GM18868 (cell line): ENCODE measurements at regions not wholly inside any gene's neighbourhood (a gene's known extent, or its start where the extent isn't known, plus 50 kb on each side); places are given as distances from the start of the nearest gene placed in this dataset.
A peak's percentile ranks its signal among the peaks of the same experiment; 100 is the strongest.
"Not testable (repeated sequence)": the region's sequence is repeated elsewhere in the genome, so short reads cannot be mapped to it uniquely, and the experiment has no call there.

Experiments
- ATAC-seq: cut with Tn5 transposase; IDR thresholded peaks from one replicate; pipeline ENCODE4 v1.9.1; 2021; ENCODE audit warnings: mild to moderate bottlenecking, moderate library complexity; ENCODE audit not compliant: unreplicated experiment

DNA sequence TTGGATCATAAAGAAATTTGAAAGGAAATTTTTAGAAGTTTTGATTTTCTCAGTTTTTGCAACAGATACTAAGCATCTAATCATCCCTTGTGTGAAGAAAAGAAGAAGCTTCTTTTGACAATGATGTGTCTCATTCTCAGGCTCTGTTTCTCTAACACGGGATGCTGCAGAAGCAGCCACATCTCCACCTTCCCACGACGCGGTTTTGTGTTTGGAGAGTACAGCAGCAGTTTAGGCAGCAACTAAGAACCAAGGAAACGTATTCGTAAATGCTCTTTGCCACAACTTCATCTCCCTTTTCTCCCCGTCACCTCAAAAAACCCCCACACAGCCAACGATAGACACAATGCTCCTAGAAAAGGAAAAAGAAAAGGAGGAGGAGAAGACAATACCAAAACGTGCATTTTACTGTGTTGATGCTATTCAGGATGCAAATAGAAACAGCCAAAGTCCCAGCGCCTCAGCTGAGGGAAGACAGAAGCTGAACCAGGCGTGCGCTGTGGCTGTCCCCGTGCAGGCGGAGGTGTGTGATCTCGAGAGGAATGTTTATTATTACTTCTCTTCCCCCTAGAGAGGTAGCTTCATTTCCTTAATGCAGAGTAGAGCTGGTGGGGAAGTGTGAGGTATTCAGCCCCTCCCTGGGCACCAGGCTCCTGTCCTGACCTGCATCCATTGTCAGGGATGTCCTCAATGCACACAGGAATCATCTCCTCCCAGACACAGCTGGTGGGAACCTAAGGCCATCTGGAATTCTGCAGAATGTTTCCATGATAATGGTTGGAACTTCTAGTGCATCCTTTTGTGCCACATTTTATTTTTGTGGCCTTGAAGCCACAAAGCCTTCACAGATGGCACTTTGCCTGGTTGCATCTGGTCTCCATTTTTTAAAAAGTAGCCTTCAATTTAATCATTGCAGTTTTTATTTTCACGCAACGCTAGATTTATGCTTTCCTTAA lies 174.6 kb upstream of the KLF6 start:
- ATAC-seq = no peak

GRCh38 chr10:3958472-3958996 lies 173.5 kb upstream of the KLF6 start:
- no peak for ATAC-seq

DNA sequence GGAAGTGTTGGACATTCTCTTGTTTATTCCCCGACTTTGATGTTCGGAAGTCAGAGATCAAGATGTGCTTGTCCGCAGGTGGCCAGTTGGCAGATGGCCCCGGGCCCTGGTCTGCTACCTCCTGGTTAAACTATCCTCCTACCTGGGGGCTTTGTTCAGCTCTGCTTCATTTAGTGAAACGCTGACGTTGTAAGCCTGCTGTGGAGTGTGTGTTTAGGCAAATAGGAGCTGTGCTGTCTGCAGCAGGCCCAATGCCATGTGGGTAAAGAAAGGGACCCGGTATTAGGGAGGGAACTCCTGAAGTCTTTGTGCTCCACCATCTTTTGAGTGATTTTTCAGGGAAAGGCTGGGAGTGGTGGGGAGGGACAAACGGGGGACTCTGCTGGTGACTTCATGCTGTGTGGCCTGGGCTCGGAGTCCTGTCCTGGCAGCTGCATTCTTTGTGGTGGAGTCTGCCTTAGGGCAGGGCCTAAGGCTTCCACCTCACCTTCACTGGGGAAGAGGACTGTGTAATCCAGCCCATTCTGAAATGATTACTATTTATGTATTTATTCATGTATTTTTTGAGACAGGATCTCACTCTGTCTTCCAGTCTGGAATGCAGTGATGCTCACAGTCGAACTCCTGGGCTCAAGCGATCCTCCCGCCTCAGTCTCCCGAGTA lies 171.1 kb upstream of the KLF6 start:
- ATAC-seq = no peak

GRCh38 chr10:3955493-3955892 lies 170.5 kb upstream of the KLF6 start:
- ATAC-seq = no peak

- no peak for ATAC-seq
Measured at GRCh38 chr10:3954615-3955014, 169.6 kb upstream of the KLF6 start.

DNA sequence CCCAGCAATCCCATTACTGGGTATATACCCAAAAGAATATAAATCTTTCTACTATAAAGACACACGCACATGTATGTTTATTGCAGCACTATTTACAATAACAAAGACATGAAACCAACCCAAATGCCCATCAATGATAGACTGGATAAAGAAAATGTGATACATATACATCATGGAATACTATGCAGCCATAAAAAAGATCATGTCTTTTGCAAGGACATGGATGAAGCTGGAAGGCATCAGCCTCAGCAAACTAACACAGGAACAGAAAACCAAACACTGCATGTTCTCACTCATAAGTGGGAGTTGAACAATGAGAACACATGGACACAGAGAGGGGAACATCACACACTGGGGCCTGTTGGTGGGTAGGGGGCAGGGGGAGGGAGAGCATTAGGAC lies 169.0 kb upstream of the KLF6 start:
- ATAC-seq = not testable (repeated sequence)

- ATAC-seq = no peak
Measured at GRCh38 chr10:3951993-3952392, 167.0 kb upstream of the KLF6 start.

DNA sequence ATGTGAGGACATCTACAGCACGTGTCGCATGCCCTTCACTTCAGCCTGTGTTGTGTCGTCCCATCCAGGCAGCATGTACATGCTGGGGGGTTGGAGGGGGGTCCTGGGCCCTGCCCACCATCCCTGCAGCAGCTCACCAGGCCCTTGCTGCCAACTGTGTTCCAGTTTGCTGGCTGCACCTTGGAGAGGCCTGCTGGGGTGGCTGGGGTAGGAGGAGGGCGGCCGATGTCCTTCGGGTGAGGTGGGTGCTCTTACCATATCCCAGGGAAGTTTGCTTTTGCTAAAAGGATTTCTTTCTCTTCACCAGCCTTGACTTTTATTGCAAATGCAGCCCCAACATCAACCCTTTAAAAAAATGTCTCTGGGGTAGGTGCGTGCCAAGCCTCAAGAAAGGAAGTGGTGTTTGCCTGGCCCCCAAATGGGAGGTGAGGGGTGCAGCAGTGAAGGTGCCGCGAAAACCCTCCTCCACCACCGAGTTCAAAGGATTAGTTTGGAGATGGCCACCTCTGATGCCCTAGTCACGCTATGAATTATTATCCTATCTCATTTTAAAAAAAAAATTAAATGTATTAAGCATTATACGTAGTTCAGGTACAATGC lies 165.8 kb upstream of the KLF6 start:
- ATAC-seq = no peak

DNA sequence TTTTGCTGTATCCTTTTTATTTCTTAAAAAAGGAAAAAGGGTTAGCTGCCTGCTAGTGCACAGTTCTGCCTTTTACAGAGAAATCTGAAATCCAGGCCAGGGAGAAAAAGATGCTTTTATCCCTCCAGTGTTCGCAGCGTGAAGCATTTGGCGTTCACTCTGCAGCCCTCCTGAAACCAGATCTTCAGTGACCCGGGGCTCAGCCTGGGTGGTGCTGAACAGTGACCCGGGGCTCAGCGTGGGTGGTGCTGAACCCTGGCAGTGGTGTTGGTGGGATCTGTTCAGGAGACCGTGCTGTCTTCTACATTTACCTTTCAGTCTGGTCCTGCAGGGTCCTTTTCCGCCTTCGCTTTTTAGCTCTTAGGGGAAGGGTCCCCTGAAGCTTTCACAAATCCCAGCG lies 164.7 kb upstream of the KLF6 start:
- no peak for ATAC-seq

DNA sequence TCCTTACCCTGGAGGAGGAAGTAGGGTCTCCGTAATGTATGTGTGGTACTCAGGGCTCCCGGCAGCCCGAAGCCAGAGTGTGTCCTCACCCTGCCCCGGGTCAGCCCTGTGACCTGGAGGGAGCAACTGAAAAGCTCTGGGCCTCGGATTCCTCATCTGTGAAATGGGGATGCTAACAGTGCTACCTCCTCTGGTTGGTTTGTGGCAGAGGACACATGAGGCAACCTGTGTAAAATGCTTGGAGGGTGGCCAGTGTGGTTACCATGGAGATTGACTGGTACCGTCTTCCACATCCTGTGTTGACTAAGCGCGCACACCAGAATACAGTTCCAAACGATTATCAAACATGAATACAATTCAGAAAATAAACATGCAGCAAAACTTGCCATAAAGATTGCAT lies 163.8 kb upstream of the KLF6 start:
- peak; percentile 58 for ATAC-seq

DNA sequence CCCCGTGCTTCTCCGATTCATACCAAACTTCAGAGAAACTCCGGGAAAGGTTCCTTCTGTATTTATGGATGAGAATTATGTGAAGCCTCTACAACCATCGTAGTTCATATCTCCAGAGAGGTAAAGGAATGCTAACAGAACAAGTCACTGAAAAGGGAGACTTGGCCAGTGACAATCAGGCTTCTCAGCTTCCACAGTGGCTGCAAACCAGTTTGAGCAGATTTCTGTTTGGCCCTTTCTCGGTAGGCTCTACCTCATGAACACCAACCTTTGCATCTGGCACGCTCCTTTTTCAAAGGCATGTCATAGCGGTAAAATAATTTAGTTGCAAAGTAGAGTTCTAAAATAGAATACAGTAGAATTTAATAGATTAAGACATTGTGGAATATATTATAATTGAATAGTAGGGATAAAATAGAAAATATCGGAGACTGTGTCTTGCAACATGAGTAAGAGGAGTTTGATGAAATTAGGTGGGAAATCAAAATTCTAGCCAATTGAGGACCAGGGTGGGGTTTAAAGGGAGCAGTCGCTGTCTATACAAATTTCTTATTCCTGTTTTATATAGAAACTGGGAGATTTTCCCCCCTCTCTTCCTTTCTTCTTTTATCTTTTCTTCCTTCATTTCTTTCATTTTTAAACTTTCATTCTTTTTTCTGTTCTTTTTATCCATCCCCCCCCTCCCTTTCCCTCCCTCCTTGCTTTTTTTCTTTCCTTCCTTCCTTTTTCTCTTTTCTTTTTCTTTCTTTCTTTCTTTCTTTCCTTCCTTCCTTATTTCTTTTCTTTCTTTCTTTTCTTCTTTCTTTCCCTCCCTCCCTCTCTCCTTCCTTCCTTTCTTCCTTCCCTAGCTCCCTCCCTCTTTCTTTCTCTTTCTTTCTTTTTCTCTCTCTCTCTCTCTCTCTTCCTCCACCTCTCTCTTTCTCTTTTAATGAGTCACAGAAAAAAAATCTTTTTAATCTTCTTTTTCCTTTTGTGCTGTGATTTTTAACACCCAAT lies 161.5 kb upstream of the KLF6 start:
- ATAC-seq = no peak

GRCh38 chr10:3945026-3945425 lies 160.0 kb upstream of the KLF6 start:
- ATAC-seq = no peak

- ATAC-seq = no peak
Measured at GRCh38 chr10:3944591-3944990, 159.6 kb upstream of the KLF6 start.

- ATAC-seq = no peak
Measured at GRCh38 chr10:3943695-3944257, 158.8 kb upstream of the KLF6 start.

DNA sequence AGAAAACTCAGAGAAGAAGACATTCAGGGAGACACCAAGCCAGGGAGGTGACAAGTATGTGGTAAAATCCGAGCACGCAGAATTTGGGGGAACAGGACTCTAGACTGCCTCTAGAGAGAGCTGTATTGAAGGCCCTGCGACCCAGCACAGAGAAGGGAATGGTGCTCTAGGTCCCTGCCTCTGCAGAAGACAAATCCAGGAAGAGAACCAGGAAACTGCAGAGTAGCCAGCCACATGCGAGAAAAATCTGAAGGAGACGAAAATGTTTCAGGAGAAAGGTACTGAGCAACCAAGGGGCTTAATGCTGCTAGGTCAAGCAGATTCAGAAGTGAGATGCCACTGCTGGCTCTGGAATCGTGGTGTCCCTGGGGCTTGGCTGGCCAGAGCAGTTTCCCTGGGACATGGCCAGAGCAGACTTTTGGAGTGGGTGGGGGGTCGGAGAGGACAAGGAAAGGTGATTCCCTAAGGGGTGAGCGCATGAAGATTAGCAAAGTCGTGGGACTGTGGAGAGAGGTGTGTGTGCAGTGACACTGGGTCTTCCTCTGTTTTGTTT lies 158.0 kb upstream of the KLF6 start:
- no peak for ATAC-seq

DNA sequence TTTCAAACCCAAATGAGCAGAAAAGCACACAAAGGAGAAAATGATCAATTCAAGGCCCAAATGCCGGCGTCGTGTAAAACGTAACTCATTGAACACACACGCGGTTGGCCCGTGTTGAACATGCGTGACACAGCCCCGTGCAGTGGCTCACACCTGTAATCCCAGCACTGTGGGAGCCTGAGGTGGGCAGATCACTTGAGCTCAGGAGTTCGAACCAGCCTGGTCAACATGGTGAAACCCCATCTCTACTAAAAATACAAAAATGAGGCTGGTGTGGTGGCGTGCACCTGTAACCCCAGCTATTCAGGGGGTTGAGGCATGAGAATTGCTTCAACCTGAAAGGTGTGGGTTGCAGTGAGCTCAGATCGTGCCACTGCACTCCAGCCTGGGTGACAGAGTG lies 156.7 kb upstream of the KLF6 start:
- no peak for ATAC-seq

GRCh38 chr10:3936422-3937040 lies 151.5 kb upstream of the KLF6 start:
- ATAC-seq = no peak

- ATAC-seq = no peak
Measured at GRCh38 chr10:3935933-3936359, 150.9 kb upstream of the KLF6 start.

DNA sequence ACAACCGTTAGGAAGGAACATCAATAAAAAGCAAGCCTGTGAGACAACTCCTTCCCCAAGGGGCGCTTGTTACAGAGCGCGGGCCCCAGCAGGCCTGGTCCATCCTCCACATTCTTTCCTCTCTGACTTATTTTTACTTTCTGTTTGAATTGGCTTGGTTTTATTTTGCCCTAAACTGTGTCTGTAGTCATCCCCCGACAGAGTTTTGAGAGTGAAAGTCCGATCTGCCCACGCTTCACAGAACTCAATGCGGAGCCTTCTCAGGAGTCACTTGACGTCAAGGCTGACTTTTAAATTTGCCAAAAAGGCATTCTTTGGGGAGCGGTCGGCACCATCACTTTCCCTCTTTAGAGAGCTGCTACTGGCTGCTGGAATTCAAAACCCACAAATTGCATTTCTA lies 150.1 kb upstream of the KLF6 start:
- peak; percentile 99 for ATAC-seq
